ENCODE measurements at regions not wholly inside any gene's neighbourhood (a gene's known extent, or its start where the extent isn't known, plus 50 kb on each side); places are given as distances from the start of the nearest gene placed in this dataset.

- H3K27me3 ChIP-seq, result no peaks in the 10 kb centered on the region
- H3K4me3 ChIP-seq, result no peak overlapping the region
- H3K4me1 ChIP-seq, result no peaks in the 10 kb centered on the region
- no peaks in the 10 kb centered on the region for H3K9me3 ChIP-seq
- H3K36me3 ChIP-seq, result no peaks in the 10 kb centered on the region
- intact Hi-C loops (cut with DNase I), result no loop called here
- DNase-seq (ENCODE audit: low spot score in 2 of 2), result no peak
- TF ChIP-seq, protein P1, sequence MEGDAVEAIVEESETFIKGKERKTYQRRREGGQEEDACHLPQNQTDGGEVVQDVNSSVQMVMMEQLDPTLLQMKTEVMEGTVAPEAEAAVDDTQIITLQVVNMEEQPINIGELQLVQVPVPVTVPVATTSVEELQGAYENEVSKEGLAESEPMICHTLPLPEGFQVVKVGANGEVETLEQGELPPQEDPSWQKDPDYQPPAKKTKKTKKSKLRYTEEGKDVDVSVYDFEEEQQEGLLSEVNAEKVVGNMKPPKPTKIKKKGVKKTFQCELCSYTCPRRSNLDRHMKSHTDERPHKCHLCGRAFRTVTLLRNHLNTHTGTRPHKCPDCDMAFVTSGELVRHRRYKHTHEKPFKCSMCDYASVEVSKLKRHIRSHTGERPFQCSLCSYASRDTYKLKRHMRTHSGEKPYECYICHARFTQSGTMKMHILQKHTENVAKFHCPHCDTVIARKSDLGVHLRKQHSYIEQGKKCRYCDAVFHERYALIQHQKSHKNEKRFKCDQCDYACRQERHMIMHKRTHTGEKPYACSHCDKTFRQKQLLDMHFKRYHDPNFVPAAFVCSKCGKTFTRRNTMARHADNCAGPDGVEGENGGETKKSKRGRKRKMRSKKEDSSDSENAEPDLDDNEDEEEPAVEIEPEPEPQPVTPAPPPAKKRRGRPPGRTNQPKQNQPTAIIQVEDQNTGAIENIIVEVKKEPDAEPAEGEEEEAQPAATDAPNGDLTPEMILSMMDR (IDR thresholded peaks at IDR 0.05), result no peak
- no peak overlapping the region for H3K27ac ChIP-seq
Measured at GRCh38 chr5:122584411-122585300, 190.2 kb upstream of the SNX2 start.

- H3K4me1 ChIP-seq, result no peaks in the 10 kb centered on the region
- DNase-seq (ENCODE audit: low spot score in 2 of 2), result no peak
- intact Hi-C loops (cut with DNase I), result no loop called here
- H3K27me3 ChIP-seq, result no peaks in the 10 kb centered on the region
- H3K9me3 ChIP-seq, result no peaks in the 10 kb centered on the region
- TF ChIP-seq, protein P1 (IDR thresholded peaks at IDR 0.05), result no peak
- H3K4me3 ChIP-seq, result no peak overlapping the region
- no peaks in the 10 kb centered on the region for H3K36me3 ChIP-seq
- H3K27ac ChIP-seq, result no peak overlapping the region
Measured at GRCh38 chr5:122585371-122585770, 189.5 kb upstream of the SNX2 start.

DNA sequence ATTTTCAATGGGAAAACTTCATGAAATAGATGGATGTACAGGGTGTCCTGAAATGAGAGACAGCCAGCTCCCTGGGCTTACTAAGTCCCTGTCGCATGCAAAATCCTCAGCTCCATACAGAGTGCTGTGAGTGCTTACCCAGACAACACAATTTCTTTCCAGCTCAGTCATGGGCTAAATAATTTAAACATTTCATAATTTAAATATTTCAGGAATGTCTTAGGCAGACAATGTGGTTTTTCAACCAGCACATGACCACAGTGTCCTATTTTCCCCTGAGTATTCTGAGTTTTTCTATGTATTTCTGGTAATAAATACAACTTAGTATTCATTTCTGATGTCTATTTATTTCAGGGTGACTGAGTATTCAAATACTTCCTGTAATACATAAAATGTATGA lies 188.5 kb upstream of the SNX2 start:
- Histone ChIP-seq H3K36me3 (no peaks in the 10 kb centered on the region), H3K27me3 (no peaks in the 10 kb centered on the region), H3K9me3 (no peaks in the 10 kb centered on the region), H3K4me1 (no peaks in the 10 kb centered on the region), H3K4me3 (no peak overlapping the region), H3K27ac (no peak overlapping the region)
- TF ChIP-seq, protein P1 (IDR thresholded peaks at IDR 0.05), result no peak
- no peak for DNase-seq (ENCODE audit: low spot score in 2 of 2)
- intact Hi-C loops (cut with DNase I), result no loop called here

DNA sequence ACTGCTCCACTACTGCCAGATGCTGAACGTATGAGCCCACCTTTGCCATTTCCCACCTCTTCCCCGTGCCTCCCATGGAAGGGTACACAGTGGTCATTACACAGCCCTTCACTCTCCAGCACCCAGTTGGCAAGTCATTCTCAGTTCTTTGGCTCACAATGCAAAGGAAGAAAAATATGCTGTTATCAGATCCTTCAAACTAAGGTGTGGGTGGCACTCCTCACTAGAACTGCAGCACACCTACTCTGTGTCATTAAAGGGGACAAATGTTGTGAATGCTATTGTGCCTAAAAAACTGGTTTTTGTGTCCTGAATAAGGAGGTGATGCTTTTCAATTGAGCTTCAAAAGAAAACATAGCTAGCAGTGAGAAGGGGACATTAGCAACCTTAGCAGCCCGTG lies 183.1 kb upstream of the SNX2 start:
- no peak for DNase-seq (ENCODE audit: low spot score in 2 of 2)
- Histone ChIP-seq H3K4me1 (no peaks in the 10 kb centered on the region), H3K27ac (no peak overlapping the region), H3K9me3 (no peaks in the 10 kb centered on the region), H3K4me3 (no peak overlapping the region), H3K27me3 (no peaks in the 10 kb centered on the region), H3K36me3 (no peaks in the 10 kb centered on the region)
- intact Hi-C loops (cut with DNase I), result no loop called here
- TF ChIP-seq, protein P1 (IDR thresholded peaks at IDR 0.05), result no peak

DNA sequence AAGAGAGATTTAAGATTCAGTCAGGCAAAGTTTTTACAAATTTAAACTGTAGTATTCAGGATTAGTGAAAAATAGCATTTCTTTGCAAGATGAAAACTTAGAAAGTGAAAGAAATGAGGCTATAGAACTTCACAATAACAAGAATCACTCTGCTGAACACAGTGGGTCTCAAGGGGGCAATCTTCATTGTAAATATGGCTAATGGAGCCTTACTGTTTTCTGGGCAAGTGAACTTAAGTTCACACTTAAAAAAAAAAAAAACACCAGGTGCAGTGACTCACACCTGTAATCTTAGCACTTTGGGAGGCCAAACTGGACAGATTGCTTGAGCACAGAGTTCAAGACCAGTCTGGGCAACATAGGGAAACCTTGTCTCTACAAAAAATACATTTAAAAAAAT lies 175.9 kb upstream of the SNX2 start:
- TF ChIP-seq, protein P1 (IDR thresholded peaks at IDR 0.05), result no peak
- H3K27me3 ChIP-seq, result no peaks in the 10 kb centered on the region
- H3K4me1 ChIP-seq, result no peaks in the 10 kb centered on the region
- H3K27ac ChIP-seq, result no peak overlapping the region
- intact Hi-C loops (cut with DNase I), result no loop called here
- no peak for DNase-seq (ENCODE audit: low spot score in 2 of 2)
- H3K9me3 ChIP-seq, result no peaks in the 10 kb centered on the region
- H3K36me3 ChIP-seq, result no peaks in the 10 kb centered on the region
- no peak overlapping the region for H3K4me3 ChIP-seq

Measured in ascending aorta (tissue), 2 donors.